Mesenchymal stem cell (in vitro differentiated cells and primary cell): ENCODE measurements at regions not wholly inside any gene's neighbourhood (a gene's known extent, or its start where the extent isn't known, plus 50 kb on each side); places are given as distances from the start of the nearest gene placed in this dataset.

Source experiments
- DNase-seq: peaks from one replicate; pipeline ENCODE4 v3.0.0-alpha.2; 2013
- H2AFZ ChIP-seq: one replicate; pipeline ENCODE4 v1.6.1; 2013; ENCODE audit warnings: low read depth, mild to moderate bottlenecking, control low read depth, inconsistent platforms, low read length, moderate library complexity
- H2AK5ac ChIP-seq: 2 replicates; pipeline ENCODE4 v1.6.1; 2013; ENCODE audit warnings: low read length, moderate library complexity, mild to moderate bottlenecking, inconsistent platforms; ENCODE audit not compliant: severe bottlenecking
- H2BK120ac ChIP-seq: one replicate; pipeline ENCODE4 v1.6.1; 2013; ENCODE audit warnings: low read depth, mild to moderate bottlenecking, inconsistent platforms, low read length, moderate library complexity
- H2BK12ac ChIP-seq, 2 experiments: one replicate each; pipeline ENCODE4 v1.6.1; 2013; ENCODE audit warnings: inconsistent platforms in 2 of 2, low read length in 2 of 2, mild to moderate bottlenecking in 2 of 2, moderate library complexity in 2 of 2, control low read depth in 1 of 2
- H2BK15ac ChIP-seq: one replicate; pipeline ENCODE4 v1.6.1; 2013; ENCODE audit warnings: mild to moderate bottlenecking, low read depth, inconsistent platforms; ENCODE audit not compliant: poor library complexity, severe bottlenecking
- H2BK5ac ChIP-seq: 2 replicates; pipeline ENCODE4 v1.6.1; 2013; ENCODE audit warnings: low read depth, mild to moderate bottlenecking, low read length, control low read depth, inconsistent platforms; ENCODE audit not compliant: poor library complexity, severe bottlenecking
- H3K14ac ChIP-seq, 2 experiments: one replicate each; pipeline ENCODE4 v1.6.1; 2013; ENCODE audit warnings: inconsistent platforms in 2 of 2, low read length in 2 of 2, control low read depth in 1 of 2, mild to moderate bottlenecking in 1 of 2, moderate library complexity in 1 of 2
- H3K18ac ChIP-seq, 2 experiments: one replicate each; pipeline ENCODE4 v1.6.1; 2013; ENCODE audit warnings: inconsistent platforms in 2 of 2, low read length in 2 of 2, control low read depth in 1 of 2, low read depth in 1 of 2, mild to moderate bottlenecking in 1 of 2
- H3K23ac ChIP-seq, 2 experiments: one replicate each; pipeline ENCODE4 v1.6.1; 2013; ENCODE audit warnings: inconsistent platforms in 2 of 2, low read length in 2 of 2, mild to moderate bottlenecking in 2 of 2, moderate library complexity in 2 of 2, control low read depth in 1 of 2
- H3K27ac ChIP-seq: 2 replicates; pipeline ENCODE4 v1.5.1; 2013; ENCODE audit warnings: mild to moderate bottlenecking, moderate library complexity, low read length, control low read depth, inconsistent platforms; ENCODE audit not compliant: poor library complexity, severe bottlenecking
- H3K27me3 ChIP-seq, 2 experiments: 2 replicates each; pipeline versions ENCODE4 v1.6.1 to v1.7.0; 2013; ENCODE audit warnings: low read length in 2 of 2, mild to moderate bottlenecking in 2 of 2, moderate library complexity in 2 of 2, control low read depth in 1 of 2, inconsistent platforms in 1 of 2; ENCODE audit not compliant: control insufficient read depth in 1 of 2, insufficient read depth in 1 of 2
- H3K36me3 ChIP-seq, 2 experiments: 2 replicates each; pipeline versions ENCODE4 v1.6.1 to v1.7.0; 2013; ENCODE audit warnings: low read length in 2 of 2, control low read depth in 1 of 2, inconsistent platforms in 1 of 2, low read depth in 1 of 2, mild to moderate bottlenecking in 1 of 2; ENCODE audit not compliant: insufficient read depth in 2 of 2, control insufficient read depth in 1 of 2
- H3K4ac ChIP-seq, 2 experiments: one replicate each; pipeline ENCODE4 v1.6.1; 2013; ENCODE audit warnings: inconsistent platforms in 2 of 2, low read length in 2 of 2, mild to moderate bottlenecking in 2 of 2, moderate library complexity in 2 of 2, control low read depth in 1 of 2, low read depth in 1 of 2
- H3K4me1 ChIP-seq: 2 replicates; pipeline ENCODE4 v1.6.1; 2013; ENCODE audit warnings: low read depth, low read length, control low read depth; ENCODE audit not compliant: control insufficient read depth, insufficient read depth
- H3K4me2 ChIP-seq: 2 replicates; pipeline ENCODE4 v1.6.1; 2013; ENCODE audit warnings: low read length, mild to moderate bottlenecking, inconsistent platforms; ENCODE audit not compliant: poor library complexity, severe bottlenecking
- H3K4me3 ChIP-seq, 2 experiments: 2 replicates each; pipeline versions ENCODE4 v1.5.1 to v1.7.0; 2013; ENCODE audit warnings: low read length in 2 of 2, mild to moderate bottlenecking in 2 of 2, control low read depth in 1 of 2, low read depth in 1 of 2; ENCODE audit not compliant: insufficient read depth in 1 of 2
- H3K79me1 ChIP-seq: replicated peaks from 2 replicates; pipeline ENCODE4 v1.6.1; 2013; ENCODE audit warnings: mild to moderate bottlenecking, control low read depth, low read length, inconsistent platforms; ENCODE audit not compliant: poor library complexity, severe bottlenecking
- H3K9ac ChIP-seq: 2 replicates; pipeline ENCODE4 v1.7.0; 2013; ENCODE audit warnings: mild to moderate bottlenecking, low read length, moderate library complexity
- H3K9me3 ChIP-seq: 2 replicates; pipeline ENCODE4 v1.7.0; 2013; ENCODE audit warnings: mild to moderate bottlenecking, low read length; ENCODE audit not compliant: control insufficient read depth
- H4K8ac ChIP-seq: one replicate; pipeline ENCODE4 v1.6.1; 2013; ENCODE audit warnings: inconsistent platforms, mild to moderate bottlenecking, low read length, moderate library complexity
- H4K91ac ChIP-seq: one replicate; pipeline ENCODE4 v1.6.1; 2013; ENCODE audit warnings: mild to moderate bottlenecking, low read length, inconsistent platforms
- WGBS: methylation state at CpG from one replicate; pipeline ENCODE4 v1.1.7; 2013; ENCODE audit warnings: mixed read lengths; 5-methylcytosine and 5-hydroxymethylcytosine counted together

- H4K91ac ChIP-seq: no peak overlapping the region
- H3K9me3 ChIP-seq: no peaks in the 10 kb centered on the region
- no peaks in the 10 kb centered on the region for H3K36me3 ChIP-seq
- H2AFZ ChIP-seq: no peak overlapping the region
- no peak overlapping the region for H2BK120ac ChIP-seq
- no peak overlapping the region for H3K14ac ChIP-seq
- no peak overlapping the region for H2BK15ac ChIP-seq
- H3K4ac ChIP-seq: no peak overlapping the region
- no peak overlapping the region for H2BK5ac ChIP-seq
- H3K4me3 ChIP-seq: no peak overlapping the region
- H3K9ac ChIP-seq: no peak overlapping the region
- no peak overlapping the region for H4K8ac ChIP-seq
- H3K4me1 ChIP-seq: no peaks in the 10 kb centered on the region
- peaks cover 7% of the 10 kb centered on the region in 2 experiments for H3K27me3 ChIP-seq
- H3K27ac ChIP-seq: no peak overlapping the region
- H3K79me1 ChIP-seq: no peaks in the 10 kb centered on the region
- H3K23ac ChIP-seq: no peak overlapping the region
- DNase-seq: no peak
- no peak overlapping the region for H3K4me2 ChIP-seq
- H3K18ac ChIP-seq: no peak overlapping the region
- no peak overlapping the region for H2BK12ac ChIP-seq
- no CpG with 5 or more reads among the region's 1 CpG for WGBS
- no peak overlapping the region for H2AK5ac ChIP-seq
These were observed 52.8 kb upstream of the FBXL7 start for GRCh38 chr5:15447209-15447608.

DNA sequence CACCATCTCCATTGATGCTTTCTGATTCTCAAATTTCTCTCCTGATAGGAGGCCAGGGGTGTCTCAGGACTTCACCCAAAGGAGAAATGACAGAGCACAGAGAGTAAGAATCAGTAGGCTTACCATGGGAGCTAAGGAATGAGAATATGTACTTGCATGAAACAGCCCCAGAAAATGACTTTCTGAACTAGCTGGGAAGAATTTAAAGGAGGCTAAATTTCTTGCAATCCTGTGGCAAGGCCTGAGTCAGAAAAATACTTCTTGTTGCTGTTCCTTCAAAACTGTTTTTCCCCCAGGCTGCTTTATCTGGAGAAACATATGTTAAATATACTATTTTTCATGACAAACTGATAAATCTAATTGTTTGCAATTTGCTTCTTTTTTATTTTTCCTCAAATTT lies 53.4 kb upstream of the FBXL7 start:
- Histone ChIP-seq H3K4ac (no peak overlapping the region), H2BK12ac (no peak overlapping the region), H4K8ac (no peak overlapping the region), H2BK15ac (peak overlapping the region; percentile 63), H2BK120ac (no peak overlapping the region), H3K27me3 (peaks cover 7 to 13% of the 10 kb centered on the region in 2 experiments), H2AK5ac (no peak overlapping the region), H3K23ac (no peak overlapping the region), H2AFZ (no peak overlapping the region), H3K9ac (no peak overlapping the region), H2BK5ac (no peak overlapping the region), H3K79me1 (no peaks in the 10 kb centered on the region), H3K27ac (no peak overlapping the region), H3K9me3 (no peaks in the 10 kb centered on the region), H3K4me2 (no peak overlapping the region), H3K4me3 (no peak overlapping the region), H3K18ac (no peak overlapping the region), H3K4me1 (no peaks in the 10 kb centered on the region), H4K91ac (no peak overlapping the region), H3K14ac (no peak overlapping the region), H3K36me3 (no peaks in the 10 kb centered on the region)
- DNase-seq: no peak

- no peak overlapping the region for H3K23ac ChIP-seq
- H3K4me1 ChIP-seq: no peaks in the 10 kb centered on the region
- H2BK15ac ChIP-seq: no peak overlapping the region
- H2BK120ac ChIP-seq: no peak overlapping the region
- no peak overlapping the region for H4K91ac ChIP-seq
- H2AK5ac ChIP-seq: no peak overlapping the region
- no peak overlapping the region for H3K4ac ChIP-seq
- no peak overlapping the region for H3K4me3 ChIP-seq
- no peak overlapping the region for H2BK12ac ChIP-seq
- no peak overlapping the region for H3K4me2 ChIP-seq
- H3K27me3 ChIP-seq: peaks cover 7 to 25% of the 10 kb centered on the region in 2 experiments
- no peak overlapping the region for H2BK5ac ChIP-seq
- H3K9ac ChIP-seq: no peak overlapping the region
- 100% methylated on average over 1 of the region's 1 CpG for WGBS
- no peak overlapping the region for H3K18ac ChIP-seq
- no peaks in the 10 kb centered on the region for H3K9me3 ChIP-seq
- H3K14ac ChIP-seq: no peak overlapping the region
- no peak for DNase-seq
- H4K8ac ChIP-seq: no peak overlapping the region
- no peaks in the 10 kb centered on the region for H3K36me3 ChIP-seq
- no peak overlapping the region for H3K27ac ChIP-seq
- H2AFZ ChIP-seq: no peak overlapping the region
- H3K79me1 ChIP-seq: no peaks in the 10 kb centered on the region
These were observed 57.8 kb upstream of the FBXL7 start for GRCh38 chr5:15442193-15442570.

DNA sequence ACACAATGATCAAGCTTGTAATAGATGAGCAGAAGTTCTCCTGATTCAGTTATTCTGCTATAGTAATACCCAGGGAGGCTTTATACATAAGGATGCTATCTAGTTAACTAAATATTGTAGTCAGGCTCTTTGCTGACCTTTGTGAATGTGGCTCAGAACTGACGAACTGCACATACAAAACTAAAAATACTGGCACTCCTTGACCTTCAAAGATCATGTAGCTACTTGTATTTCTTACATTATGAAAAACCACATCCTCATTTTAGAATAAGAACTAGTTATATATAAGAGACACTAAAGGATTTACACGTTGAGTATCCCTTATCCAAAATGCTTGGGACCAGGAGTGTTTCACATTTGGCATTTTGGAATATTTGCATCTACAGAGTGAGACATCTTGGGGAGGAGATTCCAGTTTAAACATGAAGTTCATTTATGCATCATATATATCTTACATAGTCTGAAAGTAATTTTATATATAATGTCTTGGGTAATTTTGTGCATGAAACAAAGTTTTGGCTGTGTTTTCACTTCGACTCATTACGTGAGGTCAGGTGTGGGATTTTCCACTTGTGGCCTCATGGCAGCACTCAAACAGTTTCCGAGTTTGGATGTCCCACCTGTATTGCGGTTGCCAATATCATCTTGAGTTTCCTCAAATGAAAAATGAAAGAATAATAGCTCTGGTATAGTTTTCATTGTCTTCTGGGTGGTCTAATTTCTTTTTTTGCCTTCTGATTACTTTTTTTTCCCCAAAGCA lies 58.4 kb upstream of the FBXL7 start:
- H2BK120ac ChIP-seq: no peak overlapping the region
- no peak overlapping the region for H2BK15ac ChIP-seq
- no peak overlapping the region for H3K4me3 ChIP-seq
- H3K23ac ChIP-seq: no peak overlapping the region
- H3K9ac ChIP-seq: no peak overlapping the region
- H2AFZ ChIP-seq: no peak overlapping the region
- no peak overlapping the region for H3K14ac ChIP-seq
- H3K18ac ChIP-seq: no peak overlapping the region
- no peak overlapping the region for H4K8ac ChIP-seq
- no peaks in the 10 kb centered on the region for H3K36me3 ChIP-seq
- no peak overlapping the region for H3K27ac ChIP-seq
- H2BK12ac ChIP-seq: no peak overlapping the region
- H3K4me1 ChIP-seq: no peaks in the 10 kb centered on the region
- no peaks in the 10 kb centered on the region for H3K9me3 ChIP-seq
- H2AK5ac ChIP-seq: no peak overlapping the region
- H2BK5ac ChIP-seq: no peak overlapping the region
- H3K4ac ChIP-seq: no peak overlapping the region
- peaks cover 7 to 25% of the 10 kb centered on the region in 2 experiments for H3K27me3 ChIP-seq
- no peak overlapping the region for H4K91ac ChIP-seq
- H3K4me2 ChIP-seq: no peak overlapping the region
- 87% methylated on average over 4 of the region's 6 CpGs for WGBS
- H3K79me1 ChIP-seq: no peaks in the 10 kb centered on the region
- no peak for DNase-seq
